ENCODE measurements at regions not wholly inside any gene's neighbourhood (a gene's known extent, or its start where the extent isn't known, plus 50 kb on each side); places are given as distances from the start of the nearest gene placed in this dataset.

- TF ChIP-seq, protein P1, sequence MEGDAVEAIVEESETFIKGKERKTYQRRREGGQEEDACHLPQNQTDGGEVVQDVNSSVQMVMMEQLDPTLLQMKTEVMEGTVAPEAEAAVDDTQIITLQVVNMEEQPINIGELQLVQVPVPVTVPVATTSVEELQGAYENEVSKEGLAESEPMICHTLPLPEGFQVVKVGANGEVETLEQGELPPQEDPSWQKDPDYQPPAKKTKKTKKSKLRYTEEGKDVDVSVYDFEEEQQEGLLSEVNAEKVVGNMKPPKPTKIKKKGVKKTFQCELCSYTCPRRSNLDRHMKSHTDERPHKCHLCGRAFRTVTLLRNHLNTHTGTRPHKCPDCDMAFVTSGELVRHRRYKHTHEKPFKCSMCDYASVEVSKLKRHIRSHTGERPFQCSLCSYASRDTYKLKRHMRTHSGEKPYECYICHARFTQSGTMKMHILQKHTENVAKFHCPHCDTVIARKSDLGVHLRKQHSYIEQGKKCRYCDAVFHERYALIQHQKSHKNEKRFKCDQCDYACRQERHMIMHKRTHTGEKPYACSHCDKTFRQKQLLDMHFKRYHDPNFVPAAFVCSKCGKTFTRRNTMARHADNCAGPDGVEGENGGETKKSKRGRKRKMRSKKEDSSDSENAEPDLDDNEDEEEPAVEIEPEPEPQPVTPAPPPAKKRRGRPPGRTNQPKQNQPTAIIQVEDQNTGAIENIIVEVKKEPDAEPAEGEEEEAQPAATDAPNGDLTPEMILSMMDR (IDR thresholded peaks at IDR 0.05): no peak
- no peak for TF ChIP-seq ZFX (IDR thresholded peaks at IDR 0.05; ENCODE audit: borderline replicate concordance)
- no peak overlapping the region for H3K27ac ChIP-seq
Measured at GRCh38 chr6:122214605-122215318, 184.7 kb upstream of the HSF2 start.

GRCh38 chr6:122220254-122220653 is 179.2 kb upstream of the HSF2 start:
- no peak for TF ChIP-seq ZFX (IDR thresholded peaks at IDR 0.05; ENCODE audit: borderline replicate concordance)
- TF ChIP-seq, protein P1 (IDR thresholded peaks at IDR 0.05): no peak
- no peak overlapping the region for H3K27ac ChIP-seq

- TF ChIP-seq ZFX (IDR thresholded peaks at IDR 0.05; ENCODE audit: borderline replicate concordance): no peak
- TF ChIP-seq, protein P1 (IDR thresholded peaks at IDR 0.05): no peak
- no peak overlapping the region for H3K27ac ChIP-seq
Measured at GRCh38 chr6:122222761-122223160, 176.7 kb upstream of the HSF2 start.

- no peak overlapping the region for H3K27ac ChIP-seq
- TF ChIP-seq, protein P1 (IDR thresholded peaks at IDR 0.05): no peak
- TF ChIP-seq ZFX (IDR thresholded peaks at IDR 0.05; ENCODE audit: borderline replicate concordance): no peak
Measured at GRCh38 chr6:122223251-122223650, 176.2 kb upstream of the HSF2 start.

GRCh38 chr6:122238861-122239260 is 160.6 kb upstream of the HSF2 start:
- H3K27ac ChIP-seq: no peak overlapping the region
- TF ChIP-seq, protein P1 (IDR thresholded peaks at IDR 0.05): no peak
- TF ChIP-seq ZFX (IDR thresholded peaks at IDR 0.05; ENCODE audit: borderline replicate concordance): no peak

GRCh38 chr6:122246906-122247658 is 152.4 kb upstream of the HSF2 start:
- H3K27ac ChIP-seq: no peak overlapping the region
- no peak for TF ChIP-seq ZFX (IDR thresholded peaks at IDR 0.05; ENCODE audit: borderline replicate concordance)
- TF ChIP-seq, protein P1 (IDR thresholded peaks at IDR 0.05): no peak
